ENCODE measurements at regions not wholly inside any gene's neighbourhood (a gene's known extent, or its start where the extent isn't known, plus 50 kb on each side); places are given as distances from the start of the nearest gene placed in this dataset.

DNA sequence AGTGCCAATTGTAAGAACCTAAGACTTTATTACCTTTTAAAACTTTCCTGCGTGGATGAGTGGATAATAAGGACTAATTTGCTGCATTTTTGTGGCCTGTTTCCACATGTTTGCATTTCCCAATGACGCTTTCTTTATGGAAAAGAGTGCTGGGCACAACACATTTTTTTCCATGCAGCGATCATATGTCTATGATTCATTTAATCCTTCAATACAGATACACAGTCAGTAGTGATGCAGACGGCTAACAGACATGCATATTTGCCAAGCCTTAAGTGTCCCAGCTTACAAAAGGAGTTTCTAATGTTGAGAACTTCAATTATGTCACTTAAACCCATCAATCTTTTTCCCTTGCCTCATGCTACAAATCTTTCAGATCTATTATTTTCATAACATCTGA lies 239.8 kb upstream of the PREP start:
- no peak for DNase-seq

GRCh38 chr6:105641504-105641903 lies 238.6 kb upstream of the PREP start:
- no peak for DNase-seq

DNA sequence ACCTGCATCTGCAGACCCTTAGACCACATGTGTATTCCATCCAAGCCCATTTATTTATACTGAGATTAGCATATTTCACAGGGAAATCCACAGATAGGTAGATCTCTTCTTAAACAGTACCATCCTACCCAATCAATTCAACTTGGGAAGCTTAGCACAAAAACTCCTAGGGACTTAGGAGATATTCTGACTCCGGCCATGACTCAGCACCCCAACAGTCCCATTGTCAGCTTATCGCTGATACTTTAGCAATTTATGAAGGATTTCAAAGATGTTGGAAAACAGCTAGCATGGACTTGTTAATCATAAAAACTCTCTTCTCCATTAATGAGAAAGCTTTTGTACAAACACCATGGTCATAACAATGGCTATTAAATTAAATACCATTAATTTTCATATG lies 236.2 kb upstream of the PREP start:
- DNase-seq: no peak

- no peak for DNase-seq
Measured at GRCh38 chr6:105633814-105634213, 230.9 kb upstream of the PREP start.

DNA sequence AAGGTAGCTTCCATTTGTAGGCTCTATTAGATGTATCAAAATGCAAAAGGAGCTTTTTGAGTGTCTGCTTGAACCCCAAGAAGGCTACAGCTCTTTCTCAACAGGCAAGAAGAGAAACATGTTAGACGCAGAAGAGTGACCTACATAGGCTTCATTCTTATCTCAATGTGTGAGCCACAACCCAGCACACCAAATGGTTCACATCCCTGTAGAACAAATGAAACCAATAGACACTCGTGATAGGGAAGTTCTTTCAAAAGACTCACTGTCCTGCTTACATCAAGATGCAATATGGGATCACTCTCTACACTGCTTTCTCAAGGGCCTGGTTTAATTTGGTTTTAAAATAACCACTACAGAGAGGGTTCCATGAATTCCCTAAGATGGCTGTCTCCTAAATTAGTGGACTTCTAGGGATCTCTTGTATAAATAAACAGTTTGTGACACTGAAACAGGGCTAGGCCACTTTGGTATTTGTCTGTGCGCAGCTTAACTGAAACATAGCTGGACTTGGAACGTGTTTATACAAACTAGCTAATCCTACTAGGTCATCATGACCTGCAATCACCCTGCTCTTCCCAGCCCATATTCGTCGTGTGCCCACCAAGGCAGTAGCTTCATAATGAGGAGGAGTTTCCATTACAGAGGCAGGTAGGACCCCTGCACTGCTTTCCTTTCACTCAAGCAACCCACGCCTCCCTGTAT lies 225.4 kb upstream of the PREP start:
- no peak for DNase-seq

DNA sequence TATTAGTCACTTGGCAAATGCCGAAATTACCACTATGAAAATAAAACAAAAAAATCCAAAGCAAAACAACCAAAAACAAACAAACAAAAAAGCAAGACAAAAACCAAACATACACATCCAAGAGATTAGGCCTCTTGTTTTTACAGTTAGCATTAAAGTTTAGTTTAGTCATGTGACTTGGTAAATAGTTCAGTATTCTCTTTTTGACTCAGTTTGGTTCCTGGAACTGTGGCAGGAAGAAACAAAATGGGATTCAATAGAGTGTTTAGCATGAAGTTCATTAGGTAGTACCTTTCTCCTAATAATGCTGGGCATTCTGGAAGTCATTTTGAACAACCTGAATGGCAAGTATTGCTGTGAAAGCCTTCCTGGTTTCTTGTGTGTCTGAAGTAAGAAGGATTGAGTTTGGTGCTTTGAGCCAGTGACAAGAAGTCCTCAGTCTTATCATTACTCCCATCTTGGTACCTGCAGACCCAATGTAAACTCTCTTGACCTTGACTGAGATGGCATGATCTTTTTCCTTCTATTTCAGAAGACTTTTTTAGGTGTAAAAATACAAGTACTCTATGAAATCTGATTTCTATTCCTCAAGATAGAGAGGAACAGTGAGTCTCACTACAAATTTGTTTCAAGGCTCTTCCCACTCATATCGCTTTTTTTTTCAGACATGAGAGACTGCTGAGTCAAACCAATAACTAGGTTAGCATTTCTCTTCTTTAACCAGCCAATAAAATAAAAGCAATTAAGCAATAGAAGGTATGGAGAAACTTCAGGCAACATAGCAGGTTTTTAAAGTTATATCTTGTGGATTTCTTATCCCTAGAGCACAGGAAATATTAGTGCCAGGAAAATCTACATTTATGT lies 223.6 kb upstream of the PREP start:
- no peak for DNase-seq

DNA sequence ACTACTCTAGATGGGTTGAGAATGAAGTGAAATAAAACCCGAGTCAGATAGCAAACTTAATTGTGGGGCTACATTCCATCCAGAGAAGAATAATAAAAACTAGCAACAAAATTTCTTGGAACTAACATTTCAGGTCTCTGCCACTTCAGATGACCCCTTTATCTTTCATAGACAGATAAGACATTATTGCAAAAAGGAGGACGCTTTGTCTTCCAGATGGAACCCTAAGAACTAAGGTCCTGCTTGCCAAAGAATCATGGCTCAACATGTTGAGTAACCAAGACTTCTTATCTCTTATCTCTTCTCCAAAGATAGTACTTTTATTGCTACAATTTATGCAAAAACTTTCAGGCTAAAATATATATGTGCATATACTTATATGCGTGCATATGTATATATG lies 221.1 kb upstream of the PREP start:
- DNase-seq: no peak

GRCh38 chr6:105622226-105622625 lies 219.3 kb upstream of the PREP start:
- DNase-seq: no peak

- no peak for DNase-seq
Measured at GRCh38 chr6:105621564-105622175, 218.8 kb upstream of the PREP start.

- DNase-seq: no peak
Measured at GRCh38 chr6:105620878-105621277, 218.0 kb upstream of the PREP start.

GRCh38 chr6:105619971-105620741 lies 217.3 kb upstream of the PREP start:
- no peak for DNase-seq

DNA sequence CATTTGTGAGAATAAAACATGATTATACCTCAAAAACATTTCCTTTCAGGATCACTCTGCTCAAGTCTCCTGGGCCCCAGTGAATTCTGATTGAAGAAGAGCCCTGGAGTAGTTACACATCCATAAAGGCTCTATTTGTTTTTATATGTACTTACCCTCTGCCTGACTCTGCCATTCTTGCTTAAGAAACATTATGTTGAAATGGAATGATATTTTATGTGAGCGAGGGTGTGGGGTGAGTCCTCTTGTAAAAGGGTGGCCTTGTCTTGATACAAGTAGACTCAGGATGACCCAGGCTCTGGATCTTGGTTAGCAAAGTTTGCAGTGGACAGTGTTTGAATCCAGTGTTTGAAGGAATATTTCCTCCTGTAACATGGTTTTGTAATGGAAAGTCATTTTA lies 215.4 kb upstream of the PREP start:
- DNase-seq: no peak

DNA sequence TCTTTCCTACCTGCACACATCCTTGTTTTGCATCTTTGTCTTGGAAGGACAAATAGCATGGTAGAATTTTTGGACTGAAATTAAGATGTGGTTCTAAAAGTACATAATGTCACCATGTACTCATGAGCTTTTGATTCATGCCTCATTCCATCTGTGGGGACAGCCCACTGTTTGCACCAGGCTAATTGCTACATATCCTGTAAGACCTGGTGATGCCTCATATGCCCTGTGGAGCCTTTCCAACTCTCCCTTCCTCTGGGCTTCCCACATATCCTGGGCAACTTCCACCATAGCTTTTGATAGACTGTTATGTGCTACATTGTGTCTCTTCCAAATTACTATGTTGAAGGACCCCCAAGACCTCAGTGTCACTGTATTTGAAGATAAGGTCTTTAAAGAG lies 213.6 kb upstream of the PREP start:
- DNase-seq: no peak

DNA sequence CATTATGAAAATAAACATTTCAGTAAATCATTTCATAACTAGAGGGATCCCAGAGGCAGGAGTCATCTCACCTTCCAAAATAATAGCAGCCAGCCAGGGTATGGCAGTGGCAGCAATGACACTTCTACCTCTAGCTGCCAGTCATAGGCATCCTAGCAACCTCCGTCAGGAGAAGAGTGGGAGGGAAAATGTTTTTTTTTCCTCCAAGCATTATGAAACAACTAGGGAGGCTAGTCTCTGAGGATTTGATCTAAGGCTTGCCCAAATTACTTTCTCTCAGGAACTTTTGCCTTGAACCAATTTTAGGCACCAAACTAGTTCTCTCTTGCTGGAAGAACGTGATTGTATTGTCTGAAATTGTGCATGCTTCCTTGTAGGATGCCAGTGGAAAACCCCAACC lies 208.7 kb upstream of the PREP start:
- no peak for DNase-seq

GRCh38 chr6:105609375-105609991 lies 206.6 kb upstream of the PREP start:
- DNase-seq: peak; percentile 53

- no peak for DNase-seq
Measured at GRCh38 chr6:105608711-105609374, 206.0 kb upstream of the PREP start.

- DNase-seq: no peak
Measured at GRCh38 chr6:105607636-105608621, 205.0 kb upstream of the PREP start.

- no peak for DNase-seq
Measured at GRCh38 chr6:105606831-105607463, 204.1 kb upstream of the PREP start.

DNA sequence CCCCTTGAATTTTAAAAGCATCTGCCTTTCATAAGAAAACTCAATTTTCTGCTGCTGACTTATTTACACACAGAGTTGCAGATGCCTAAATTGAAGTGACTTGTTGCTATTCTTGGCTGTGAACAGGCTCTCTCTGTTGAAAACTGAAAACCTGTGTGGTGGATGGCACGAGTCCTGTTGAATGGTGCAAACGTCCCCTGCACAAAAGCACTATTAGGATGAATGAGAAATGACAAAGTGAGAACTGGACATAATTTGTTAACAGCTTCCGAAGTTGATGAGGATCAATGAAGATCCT lies 201.7 kb upstream of the PREP start:
- no peak for DNase-seq

GRCh38 chr6:105603788-105604586 lies 201.1 kb upstream of the PREP start:
- DNase-seq: peak; percentile 75
